WTC11 (cell line): ENCODE measurements at regions not wholly inside any gene's neighbourhood (a gene's known extent, or its start where the extent isn't known, plus 50 kb on each side); places are given as distances from the start of the nearest gene placed in this dataset.

Experiments used
- CTCF ChIP-seq: fragments of 200-600 bp; IDR thresholded peaks from 2 replicates; pipeline ENCODE4 v1.8.0; 2022; ENCODE audit warnings: antibody characterized with exemption
- IRF1 ChIP-seq: sonication (generic); formaldehyde crosslinking; IDR thresholded peaks from 2 replicates; pipeline ENCODE4 v1.8.0; 2023; ENCODE audit warnings: missing genetic modification reagents
- MAX ChIP-seq: sonication (generic); formaldehyde crosslinking; IDR thresholded peaks from 2 replicates; pipeline ENCODE4 v1.8.0; 2022; ENCODE audit warnings: mild to moderate bottlenecking, missing genetic modification reagents
- ZBTB43 ChIP-seq: sonication (generic); formaldehyde crosslinking; IDR thresholded peaks from 2 replicates; pipeline ENCODE4 v1.8.1; 2023; ENCODE audit warnings: mild to moderate bottlenecking, missing genetic modification reagents
- ZNF416 ChIP-seq: fragments of 250-450 bp; sonication (Bioruptor Pico); IDR thresholded peaks from 2 replicates; pipeline ENCODE4 v1.9.0; 2021; ENCODE audit warnings: mild to moderate bottlenecking, inconsistent platforms

GRCh38 chr11:22471385-22471784 lies 133.2 kb downstream of the SLC17A6 start:
- TF ChIP-seq ZNF416 (CRISPR knock-in tag): no peak
- TF ChIP-seq CTCF: no peak
- TF ChIP-seq IRF1 (CRISPR knock-in tag): no peak
- TF ChIP-seq MAX (CRISPR knock-in tag): no peak
- TF ChIP-seq ZBTB43 (CRISPR knock-in tag): no peak
